Amygdala (tissue), 56 donors: ENCODE measurements at regions not wholly inside any gene's neighbourhood (a gene's known extent, or its start where the extent isn't known, plus 50 kb on each side); places are given as distances from the start of the nearest gene placed in this dataset.

ENCODE experiments used
- DNase-seq, 56 donors: peaks; one replicate each; lab custom pipeline; 2025; lab: John Stamatoyannopoulos, UW

- no peak for DNase-seq
Observed at GRCh38 chr5:29905626-29906353, 1287.7 kb upstream of the CDH6 start.

GRCh38 chr5:29902859-29903258 is 1290.6 kb upstream of the CDH6 start:
- DNase-seq: no peak

- no peak for DNase-seq
Observed at GRCh38 chr5:29899583-29899982, 1293.9 kb upstream of the CDH6 start.

- DNase-seq: no peak
Observed at GRCh38 chr5:29897916-29898315, 1295.6 kb upstream of the CDH6 start.

- DNase-seq: no peak
Observed at GRCh38 chr5:29896646-29897045, 1296.8 kb upstream of the CDH6 start.

- DNase-seq: no peak
Observed at GRCh38 chr5:29894668-29895067, 1298.8 kb upstream of the CDH6 start.

GRCh38 chr5:29889051-29889450 is 1304.4 kb upstream of the CDH6 start:
- DNase-seq: no peak

- DNase-seq: no peak
Observed at GRCh38 chr5:29885595-29885994, 1307.9 kb upstream of the CDH6 start.

GRCh38 chr5:29882036-29882435 is 1311.5 kb upstream of the CDH6 start:
- no peak for DNase-seq

- no peak for DNase-seq
Observed at GRCh38 chr5:29879401-29879800, 1314.1 kb upstream of the CDH6 start.

GRCh38 chr5:29878599-29878998 is 1314.9 kb upstream of the CDH6 start:
- no peak for DNase-seq

GRCh38 chr5:29867155-29867554 is 1326.3 kb upstream of the CDH6 start:
- no peak for DNase-seq

GRCh38 chr5:29853711-29854220 is 1339.7 kb upstream of the CDH6 start:
- DNase-seq: no peak

- DNase-seq: no peak
Observed at GRCh38 chr5:29852329-29852728, 1341.2 kb upstream of the CDH6 start.

GRCh38 chr5:29845206-29845605 is 1348.3 kb upstream of the CDH6 start:
- DNase-seq: no peak

- no peak for DNase-seq
Observed at GRCh38 chr5:29833394-29833793, 1360.1 kb upstream of the CDH6 start.

GRCh38 chr5:29822521-29822920 is 1371.0 kb upstream of the CDH6 start:
- no peak for DNase-seq

GRCh38 chr5:29811914-29812679 is 1381.4 kb upstream of the CDH6 start:
- no peak for DNase-seq

- no peak for DNase-seq
Observed at GRCh38 chr5:29805804-29806203, 1387.7 kb upstream of the CDH6 start.

GRCh38 chr5:29800752-29801151 is 1392.7 kb upstream of the CDH6 start:
- DNase-seq: no peak

GRCh38 chr5:29796013-29796412 is 1397.5 kb upstream of the CDH6 start:
- no peak for DNase-seq

- DNase-seq: no peak
Observed at GRCh38 chr5:29795096-29795652, 1398.3 kb upstream of the CDH6 start.
